ENCODE measurements at regions not wholly inside any gene's neighbourhood (a gene's known extent, or its start where the extent isn't known, plus 50 kb on each side); places are given as distances from the start of the nearest gene placed in this dataset.
"Not testable (repeated sequence)": the region's sequence is repeated elsewhere in the genome, so short reads cannot be mapped to it uniquely, and the experiment has no call there.

- Histone ChIP-seq H3K4me3 (ENCODE audit: low read depth, low read length) (no peak overlapping the region), H3K27me3 (ENCODE audit: control insufficient read depth, insufficient read depth, low read length) (no peaks in the 10 kb centered on the region), H3K4me1 (ENCODE audit: control insufficient read depth, insufficient read depth, low read length, poor library complexity, severe bottlenecking) (no peaks in the 10 kb centered on the region), H3K27ac (ENCODE audit: insufficient read depth, low read length, poor library complexity, severe bottlenecking) (no peak overlapping the region), H3K9me3 (ENCODE audit: control insufficient read depth in 2 of 2, low read length in 2 of 2) (peaks cover 0 to under 1% of the 10 kb centered on the region in 2 experiments), H3K36me3 (ENCODE audit: control insufficient read depth, insufficient read depth, low read length) (no peaks in the 10 kb centered on the region)
- DNase-seq (no peak), ATAC-seq (ENCODE audit: low read depth in 2 of 2) (no peak)
- Mint-ChIP-seq H3K4me1 (no peaks in the 10 kb centered on the region), H3K4me3 (no peak overlapping the region), H3K36me3 (no peaks in the 10 kb centered on the region), H3K27me3 (no peaks in the 10 kb centered on the region), H3K27ac (no peak overlapping the region), H3K9me3 (peaks cover 0 to 5% (median 4%) of the 10 kb centered on the region in 7 donors)
Observed at GRCh38 chr13:55617241-55617640, 1523.5 kb upstream of the PRR20A start.

- H3K27ac ChIP-seq (ENCODE audit: insufficient read depth, low read length, poor library complexity, severe bottlenecking) = no peak overlapping the region
- DNase-seq = no peak
- H3K4me3 ChIP-seq (ENCODE audit: low read depth, low read length) = no peak overlapping the region
- Mint-ChIP-seq H3K4me3 (no peak overlapping the region), H3K27me3 (no peaks in the 10 kb centered on the region), H3K4me1 (no peaks in the 10 kb centered on the region), H3K9me3 (peaks cover 0 to 26% (median 5%) of the 10 kb centered on the region in 7 donors), H3K27ac (no peak overlapping the region), H3K36me3 (no peaks in the 10 kb centered on the region)
- no peaks in the 10 kb centered on the region for H3K4me1 ChIP-seq (ENCODE audit: control insufficient read depth, insufficient read depth, low read length, poor library complexity, severe bottlenecking)
- H3K36me3 ChIP-seq (ENCODE audit: control insufficient read depth, insufficient read depth, low read length) = no peaks in the 10 kb centered on the region
- ATAC-seq (ENCODE audit: low read depth in 2 of 2) = no peak
- H3K27me3 ChIP-seq (ENCODE audit: control insufficient read depth, insufficient read depth, low read length) = no peaks in the 10 kb centered on the region
- peaks cover 2 to 14% of the 10 kb centered on the region in 2 experiments for H3K9me3 ChIP-seq (ENCODE audit: control insufficient read depth in 2 of 2, low read length in 2 of 2)
Observed at GRCh38 chr13:55627221-55627620, 1513.5 kb upstream of the PRR20A start.

GRCh38 chr13:55632402-55632801 is 1508.3 kb upstream of the PRR20A start:
- Mint-ChIP-seq H3K27me3 (no peaks in the 10 kb centered on the region), H3K4me3 (no peak overlapping the region), H3K27ac (no peak overlapping the region), H3K9me3 (peaks cover 5 to 31% (median 7%) of the 10 kb centered on the region in 7 donors), H3K4me1 (no peaks in the 10 kb centered on the region), H3K36me3 (no peaks in the 10 kb centered on the region)
- Histone ChIP-seq H3K27ac (ENCODE audit: insufficient read depth, low read length, poor library complexity, severe bottlenecking) (no peak overlapping the region), H3K9me3 (ENCODE audit: control insufficient read depth in 2 of 2, low read length in 2 of 2) (peaks cover 6 to 13% of the 10 kb centered on the region in 2 experiments), H3K4me1 (ENCODE audit: control insufficient read depth, insufficient read depth, low read length, poor library complexity, severe bottlenecking) (no peaks in the 10 kb centered on the region), H3K36me3 (ENCODE audit: control insufficient read depth, insufficient read depth, low read length) (no peaks in the 10 kb centered on the region), H3K27me3 (ENCODE audit: control insufficient read depth, insufficient read depth, low read length) (no peaks in the 10 kb centered on the region), H3K4me3 (ENCODE audit: low read depth, low read length) (no peak overlapping the region)
- ATAC-seq (ENCODE audit: low read depth in 2 of 2) (no peak), DNase-seq (no peak)

- no peak for ATAC-seq (ENCODE audit: low read depth in 2 of 2)
- DNase-seq = no peak
- peaks cover 0 to 5% of the 10 kb centered on the region in 2 experiments for H3K9me3 ChIP-seq (ENCODE audit: control insufficient read depth in 2 of 2, low read length in 2 of 2)
- no peaks in the 10 kb centered on the region for H3K4me1 Mint-ChIP-seq
- H3K27ac ChIP-seq (ENCODE audit: insufficient read depth, low read length, poor library complexity, severe bottlenecking) = no peak overlapping the region
- no peaks in the 10 kb centered on the region for H3K27me3 ChIP-seq (ENCODE audit: control insufficient read depth, insufficient read depth, low read length)
- no peaks in the 10 kb centered on the region for H3K36me3 ChIP-seq (ENCODE audit: control insufficient read depth, insufficient read depth, low read length)
- no peaks in the 10 kb centered on the region for H3K36me3 Mint-ChIP-seq
- no peak overlapping the region for H3K4me3 ChIP-seq (ENCODE audit: low read depth, low read length)
- no peaks in the 10 kb centered on the region for H3K27me3 Mint-ChIP-seq
- H3K4me3 Mint-ChIP-seq = no peak overlapping the region
- no peaks in the 10 kb centered on the region for H3K4me1 ChIP-seq (ENCODE audit: control insufficient read depth, insufficient read depth, low read length, poor library complexity, severe bottlenecking)
- no peak overlapping the region for H3K27ac Mint-ChIP-seq
- H3K9me3 Mint-ChIP-seq = peaks cover 0 to 9% (median 2%) of the 10 kb centered on the region in 7 donors
Observed at GRCh38 chr13:55649485-55649884, 1491.2 kb upstream of the PRR20A start.

- Mint-ChIP-seq H3K27me3 (no peaks in the 10 kb centered on the region), H3K9me3 (peaks cover 0 to 26% (median 9%) of the 10 kb centered on the region in 7 donors), H3K27ac (no peak overlapping the region), H3K4me1 (no peaks in the 10 kb centered on the region), H3K36me3 (no peaks in the 10 kb centered on the region), H3K4me3 (no peak overlapping the region)
- H3K27ac ChIP-seq (ENCODE audit: insufficient read depth, low read length, poor library complexity, severe bottlenecking) = no peak overlapping the region
- no peaks in the 10 kb centered on the region for H3K36me3 ChIP-seq (ENCODE audit: control insufficient read depth, insufficient read depth, low read length)
- DNase-seq (no peak), ATAC-seq (ENCODE audit: low read depth in 2 of 2) (no peak)
- peaks cover 0 to 1% of the 10 kb centered on the region in 2 experiments for H3K9me3 ChIP-seq (ENCODE audit: control insufficient read depth in 2 of 2, low read length in 2 of 2)
- no peak overlapping the region for H3K4me3 ChIP-seq (ENCODE audit: low read depth, low read length)
- H3K27me3 ChIP-seq (ENCODE audit: control insufficient read depth, insufficient read depth, low read length) = no peaks in the 10 kb centered on the region
- no peaks in the 10 kb centered on the region for H3K4me1 ChIP-seq (ENCODE audit: control insufficient read depth, insufficient read depth, low read length, poor library complexity, severe bottlenecking)
Observed at GRCh38 chr13:55652657-55653056, 1488.1 kb upstream of the PRR20A start.

GRCh38 chr13:55653497-55653896 is 1487.2 kb upstream of the PRR20A start:
- no peaks in the 10 kb centered on the region for H3K27me3 Mint-ChIP-seq
- peaks cover 0 to 1% of the 10 kb centered on the region in 2 experiments for H3K9me3 ChIP-seq (ENCODE audit: control insufficient read depth in 2 of 2, low read length in 2 of 2)
- no peaks in the 10 kb centered on the region for H3K4me1 ChIP-seq (ENCODE audit: control insufficient read depth, insufficient read depth, low read length, poor library complexity, severe bottlenecking)
- H3K4me3 ChIP-seq (ENCODE audit: low read depth, low read length) = no peak overlapping the region
- no peak overlapping the region for H3K27ac Mint-ChIP-seq
- H3K9me3 Mint-ChIP-seq = peaks cover 0 to 26% (median 9%) of the 10 kb centered on the region in 7 donors
- H3K4me1 Mint-ChIP-seq = no peaks in the 10 kb centered on the region
- no peak overlapping the region for H3K27ac ChIP-seq (ENCODE audit: insufficient read depth, low read length, poor library complexity, severe bottlenecking)
- no peaks in the 10 kb centered on the region for H3K36me3 Mint-ChIP-seq
- no peaks in the 10 kb centered on the region for H3K36me3 ChIP-seq (ENCODE audit: control insufficient read depth, insufficient read depth, low read length)
- DNase-seq = no peak
- no peaks in the 10 kb centered on the region for H3K27me3 ChIP-seq (ENCODE audit: control insufficient read depth, insufficient read depth, low read length)
- peak overlapping the region in 1 of 4 donors; percentile 43 for H3K4me3 Mint-ChIP-seq
- ATAC-seq (ENCODE audit: low read depth in 2 of 2) = no peak

GRCh38 chr13:55654243-55654642 is 1486.5 kb upstream of the PRR20A start:
- H3K27ac Mint-ChIP-seq = no peak overlapping the region
- Histone ChIP-seq H3K27me3 (ENCODE audit: control insufficient read depth, insufficient read depth, low read length) (no peaks in the 10 kb centered on the region), H3K4me3 (ENCODE audit: low read depth, low read length) (no peak overlapping the region), H3K9me3 (ENCODE audit: control insufficient read depth in 2 of 2, low read length in 2 of 2) (peaks cover 0 to 1% of the 10 kb centered on the region in 2 experiments), H3K36me3 (ENCODE audit: control insufficient read depth, insufficient read depth, low read length) (no peaks in the 10 kb centered on the region), H3K4me1 (ENCODE audit: control insufficient read depth, insufficient read depth, low read length, poor library complexity, severe bottlenecking) (no peaks in the 10 kb centered on the region), H3K27ac (ENCODE audit: insufficient read depth, low read length, poor library complexity, severe bottlenecking) (no peak overlapping the region)
- no peaks in the 10 kb centered on the region for H3K27me3 Mint-ChIP-seq
- ATAC-seq (ENCODE audit: low read depth in 2 of 2) = no peak
- no peak for DNase-seq
- H3K4me1 Mint-ChIP-seq = no peaks in the 10 kb centered on the region
- no peaks in the 10 kb centered on the region for H3K36me3 Mint-ChIP-seq
- peaks cover 0 to 26% (median 9%) of the 10 kb centered on the region in 7 donors for H3K9me3 Mint-ChIP-seq
- no peak overlapping the region for H3K4me3 Mint-ChIP-seq

- H3K36me3 ChIP-seq (ENCODE audit: control insufficient read depth, insufficient read depth, low read length); H3K27ac Mint-ChIP-seq; DNase-seq; H3K27me3 Mint-ChIP-seq; H3K4me3 Mint-ChIP-seq; H3K36me3 Mint-ChIP-seq; H3K27ac ChIP-seq (ENCODE audit: insufficient read depth, low read length, poor library complexity, severe bottlenecking); H3K4me1 Mint-ChIP-seq; H3K4me1 ChIP-seq (ENCODE audit: control insufficient read depth, insufficient read depth, low read length, poor library complexity, severe bottlenecking); H3K4me3 ChIP-seq (ENCODE audit: low read depth, low read length); H3K9me3 ChIP-seq (ENCODE audit: control insufficient read depth in 2 of 2, low read length in 2 of 2); ATAC-seq (ENCODE audit: low read depth in 2 of 2); H3K27me3 ChIP-seq (ENCODE audit: control insufficient read depth, insufficient read depth, low read length): not testable (repeated sequence)
- peaks cover 5 to 28% (median 14%) of the 10 kb centered on the region in 7 donors for H3K9me3 Mint-ChIP-seq
Observed at GRCh38 chr13:55660264-55660663, 1480.5 kb upstream of the PRR20A start.
